Gastrocnemius medialis (tissue), 4 donors: ENCODE measurements at regions not wholly inside any gene's neighbourhood (a gene's known extent, or its start where the extent isn't known, plus 50 kb on each side); places are given as distances from the start of the nearest gene placed in this dataset.

Experiments
- ATAC-seq, 2 donors: fragments of 150-250 bp; one replicate each; pipeline ENCODE4 v1.9.1; 2016
- DNase-seq, 2 donors: peaks; one replicate each; pipeline ENCODE4 v3.0.0-alpha.2; 2019
- H3K27ac ChIP-seq, 4 donors: fragments of 200-600 bp; sonication (generic); 1 replicate in 1 of 4; 2 replicates in 3 of 4; pipeline ENCODE4 v1.5.1; 2016 to 2018; ENCODE audit warnings: mild to moderate bottlenecking in 2 of 4, moderate library complexity in 1 of 4
- H3K27me3 ChIP-seq, 3 donors: fragments of 200-600 bp; sonication (generic) in 2 of 3; 1 replicate in 1 of 3; 2 replicates in 2 of 3; pipeline versions ENCODE4 v1.5.1 to v1.6.0; 2016 to 2019; ENCODE audit warnings: mild to moderate bottlenecking in 1 of 3, moderate library complexity in 1 of 3
- H3K36me3 ChIP-seq, 2 donors: fragments of 200-600 bp; sonication (generic) in 1 of 2; one replicate each; pipeline ENCODE4 v1.5.1; 2017 to 2018
- H3K4me1 ChIP-seq, 2 donors: fragments of 200-600 bp; sonication (generic) in 1 of 2; one replicate each; pipeline ENCODE4 v1.5.1; 2016 to 2017; ENCODE audit warnings: mild to moderate bottlenecking in 2 of 2
- H3K4me3 ChIP-seq, 4 donors: fragments of 200-600 bp; sonication (generic) in 3 of 4; 1 replicate in 1 of 4; 2 replicates in 3 of 4; pipeline ENCODE4 v1.5.1; 2016 to 2019; ENCODE audit warnings: mild to moderate bottlenecking in 2 of 4
- H3K9me3 ChIP-seq, 3 donors: fragments of 200-600 bp; sonication (generic) in 2 of 3; 1 replicate in 1 of 3; 2 replicates in 2 of 3; pipeline ENCODE4 v1.5.1; 2016 to 2019
- POLR2A ChIP-seq, 2 donors: fragments of 450-650 bp; IDR thresholded peaks; one replicate each; pipeline ENCODE4 v1.6.1; 2017; ENCODE audit warnings: antibody characterized with exemption in 2 of 2, mild to moderate bottlenecking in 2 of 2, moderate library complexity in 2 of 2
- in situ Hi-C, 4 donors: fragments of 200-750 bp; cut with MboI; loops; one replicate each; pipeline versions ENCODE4 v1.15.0 to v1.8.0; 2017; ENCODE audit warnings: low sequenced_read_pairs in 4 of 4
- intact Hi-C: fragments of 100-400 bp; cut with DNase I; formaldehyde crosslinking; loops from one replicate; pipeline ENCODE4 v1.15.1; 2023; ENCODE audit warnings: low total_unique reads
- TF ChIP-seq, protein P1 (sequence below), 5 experiments: fragments of 450-650 bp in 3 of 5; fragments of 200-600 bp in 2 of 5; sonication (generic) in 2 of 5; IDR thresholded peaks in 4 of 5; conservative IDR thresholded peaks in 1 of 5; 1 replicate in 4 of 5; 2 replicates in 1 of 5; pipeline ENCODE4 v1.5.1; 2016 to 2019; ENCODE audit warnings: antibody characterized with exemption in 5 of 5, mild to moderate bottlenecking in 3 of 5, moderate library complexity in 3 of 5

DNA sequence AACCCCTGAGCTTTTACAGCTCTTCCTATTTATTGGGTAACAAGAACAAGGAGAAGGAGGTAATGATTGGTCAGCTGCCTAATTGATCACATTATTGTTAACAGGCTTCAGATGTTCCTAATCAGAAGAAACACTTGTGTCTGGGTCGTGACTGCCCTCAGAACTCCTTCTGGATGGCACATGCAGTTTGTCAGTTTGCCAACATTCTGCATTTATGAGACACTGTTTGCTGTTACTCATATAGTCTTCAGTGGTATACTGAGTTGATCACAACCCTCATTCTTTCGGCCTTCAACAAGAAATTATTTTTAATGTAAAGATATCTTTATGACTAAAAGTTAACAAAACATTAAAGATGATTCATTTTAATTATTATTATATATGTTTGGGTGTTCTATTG is 95.7 kb upstream of the DOCK10 start:
- Histone ChIP-seq H3K27me3 (no peaks in the 10 kb centered on the region), H3K4me1 (no peaks in the 10 kb centered on the region), H3K36me3 (no peaks in the 10 kb centered on the region), H3K9me3 (no peaks in the 10 kb centered on the region), H3K4me3 (no peak overlapping the region), H3K27ac (no peak overlapping the region)
- ATAC-seq (no peak), DNase-seq (no peak)
- no peak for TF ChIP-seq POLR2A (IDR thresholded peaks at IDR 0.05)
- in situ Hi-C loops = no loop called here
- intact Hi-C loops = no loop called here

DNA sequence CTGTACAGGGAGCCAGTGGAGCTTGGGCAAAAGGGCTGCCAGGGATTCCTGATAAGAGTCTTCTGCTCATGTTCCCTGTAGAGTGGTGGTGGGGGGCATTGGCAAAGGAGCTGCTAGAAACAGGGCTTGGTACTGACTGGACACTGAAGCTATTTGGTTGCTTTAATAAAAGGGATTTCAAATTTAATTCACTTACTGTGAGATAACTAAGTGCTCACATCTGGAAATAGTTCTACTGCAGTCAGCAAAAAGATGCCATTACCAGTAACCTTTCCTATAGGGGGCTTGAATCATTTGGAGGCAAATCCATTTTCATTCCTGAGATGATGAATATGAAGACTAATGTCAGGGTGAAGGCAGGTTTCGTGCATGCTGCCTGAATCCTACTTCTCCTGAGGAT is 94.3 kb upstream of the DOCK10 start:
- in situ Hi-C loops = no loop called here
- no peaks in the 10 kb centered on the region for H3K4me1 ChIP-seq

GRCh38 chr2:225131898-225132297 is 89.6 kb upstream of the DOCK10 start:
- in situ Hi-C loops = no loop called here
- H3K4me1 ChIP-seq = no peaks in the 10 kb centered on the region
- TF ChIP-seq POLR2A (IDR thresholded peaks at IDR 0.05) = no peak

More for the DNA sequence above, 94.3 kb upstream of the DOCK10 start:
- H3K9me3 ChIP-seq = no peaks in the 10 kb centered on the region
- intact Hi-C loops = no loop called here
- no peaks in the 10 kb centered on the region for H3K27me3 ChIP-seq
- DNase-seq (no peak), ATAC-seq (no peak)
- H3K27ac ChIP-seq = no peak overlapping the region
- TF ChIP-seq, protein P1, sequence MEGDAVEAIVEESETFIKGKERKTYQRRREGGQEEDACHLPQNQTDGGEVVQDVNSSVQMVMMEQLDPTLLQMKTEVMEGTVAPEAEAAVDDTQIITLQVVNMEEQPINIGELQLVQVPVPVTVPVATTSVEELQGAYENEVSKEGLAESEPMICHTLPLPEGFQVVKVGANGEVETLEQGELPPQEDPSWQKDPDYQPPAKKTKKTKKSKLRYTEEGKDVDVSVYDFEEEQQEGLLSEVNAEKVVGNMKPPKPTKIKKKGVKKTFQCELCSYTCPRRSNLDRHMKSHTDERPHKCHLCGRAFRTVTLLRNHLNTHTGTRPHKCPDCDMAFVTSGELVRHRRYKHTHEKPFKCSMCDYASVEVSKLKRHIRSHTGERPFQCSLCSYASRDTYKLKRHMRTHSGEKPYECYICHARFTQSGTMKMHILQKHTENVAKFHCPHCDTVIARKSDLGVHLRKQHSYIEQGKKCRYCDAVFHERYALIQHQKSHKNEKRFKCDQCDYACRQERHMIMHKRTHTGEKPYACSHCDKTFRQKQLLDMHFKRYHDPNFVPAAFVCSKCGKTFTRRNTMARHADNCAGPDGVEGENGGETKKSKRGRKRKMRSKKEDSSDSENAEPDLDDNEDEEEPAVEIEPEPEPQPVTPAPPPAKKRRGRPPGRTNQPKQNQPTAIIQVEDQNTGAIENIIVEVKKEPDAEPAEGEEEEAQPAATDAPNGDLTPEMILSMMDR (IDR thresholded peaks at IDR 0.05 in 4 of 5, conservative IDR thresholded peaks at IDR 0.05 in 1 of 5) = no peak
- no peak for TF ChIP-seq POLR2A (IDR thresholded peaks at IDR 0.05)
- no peaks in the 10 kb centered on the region for H3K36me3 ChIP-seq
- no peak overlapping the region for H3K4me3 ChIP-seq

DNA sequence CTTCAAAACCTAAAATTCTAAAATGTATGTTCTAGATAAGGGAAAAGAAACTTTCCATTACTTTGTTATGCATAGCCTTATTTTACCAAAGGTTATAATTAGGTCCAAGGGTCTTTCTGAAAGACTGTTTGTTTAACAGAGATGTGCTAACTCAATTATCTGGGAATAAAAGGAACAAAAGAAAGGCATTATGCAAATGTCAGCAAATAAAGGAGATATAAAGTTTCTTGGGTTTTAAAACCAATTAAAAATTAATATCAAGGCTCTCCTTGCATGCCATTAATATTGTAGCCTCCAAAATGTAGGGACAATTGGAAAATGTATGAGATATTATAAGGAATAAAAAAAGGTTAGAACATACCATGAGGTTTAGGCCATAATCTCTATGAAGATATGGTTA is 87.8 kb upstream of the DOCK10 start:
- H3K4me3 ChIP-seq = no peak overlapping the region
- DNase-seq (no peak), ATAC-seq (no peak)
- H3K9me3 ChIP-seq = no peaks in the 10 kb centered on the region
- in situ Hi-C loops (no loop called here), intact Hi-C loops (no loop called here)
- H3K27ac ChIP-seq = no peak overlapping the region
- H3K27me3 ChIP-seq = no peaks in the 10 kb centered on the region
- no peaks in the 10 kb centered on the region for H3K36me3 ChIP-seq
- TF ChIP-seq, protein P1 (IDR thresholded peaks at IDR 0.05 in 4 of 5, conservative IDR thresholded peaks at IDR 0.05 in 1 of 5) = no peak
- no peak for TF ChIP-seq POLR2A (IDR thresholded peaks at IDR 0.05)
- no peaks in the 10 kb centered on the region for H3K4me1 ChIP-seq

More at GRCh38 chr2:225131898-225132297, 89.6 kb upstream of the DOCK10 start:
- no peaks in the 10 kb centered on the region for H3K9me3 ChIP-seq
- no peak overlapping the region for H3K4me3 ChIP-seq
- no peak for ATAC-seq
- intact Hi-C loops = no loop called here
- H3K36me3 ChIP-seq = no peaks in the 10 kb centered on the region
- H3K27ac ChIP-seq = no peak overlapping the region
- DNase-seq = no peak
- no peaks in the 10 kb centered on the region for H3K27me3 ChIP-seq

DNA sequence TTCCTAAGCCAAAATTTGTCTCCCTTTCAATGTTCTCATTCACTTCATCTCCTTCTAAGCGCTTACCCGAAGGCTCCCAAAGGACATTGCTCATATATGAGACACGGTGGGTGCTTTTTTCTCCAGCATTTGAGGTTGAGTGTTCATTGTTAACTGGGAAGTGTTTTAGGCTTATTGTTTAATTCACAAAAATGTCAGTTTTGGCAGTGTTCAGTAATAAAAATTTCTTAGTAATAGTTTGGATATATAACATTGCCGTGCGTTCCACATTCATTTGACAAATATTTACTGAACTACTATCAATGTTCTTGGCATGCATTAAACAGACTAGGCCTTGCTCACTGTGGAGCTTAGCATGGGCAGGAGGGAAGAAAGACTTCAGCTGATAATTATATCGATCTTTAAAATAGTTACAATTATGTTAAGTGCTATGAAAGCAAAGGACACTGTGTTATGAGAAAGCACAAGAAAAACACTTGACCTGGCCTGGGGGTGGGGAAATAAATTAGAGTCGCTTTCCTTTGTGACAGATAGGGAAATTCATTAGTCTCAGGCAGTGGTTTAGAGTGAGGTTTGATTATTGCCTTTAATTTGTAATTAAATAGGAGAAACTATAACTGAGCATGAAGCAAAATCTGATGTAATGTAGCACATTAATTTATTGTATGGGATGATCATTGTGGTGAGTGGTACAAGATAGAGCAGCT is 82.2 kb upstream of the DOCK10 start:
- intact Hi-C loops = loop anchor here (10.0 kb wide), 1 partner anchor 530 kb away; no protein-coding TSS in a partner anchor
- no peaks in the 10 kb centered on the region for H3K4me1 ChIP-seq
- no peak for TF ChIP-seq POLR2A (IDR thresholded peaks at IDR 0.05)
- TF ChIP-seq, protein P1 (IDR thresholded peaks at IDR 0.05 in 4 of 5, conservative IDR thresholded peaks at IDR 0.05 in 1 of 5) = no peak

More for the DNA sequence above, 82.2 kb upstream of the DOCK10 start:
- Histone ChIP-seq H3K4me3 (no peak overlapping the region), H3K9me3 (no peaks in the 10 kb centered on the region), H3K27ac (no peak overlapping the region), H3K27me3 (no peaks in the 10 kb centered on the region), H3K36me3 (no peaks in the 10 kb centered on the region)
- ATAC-seq (no peak), DNase-seq (no peak)
- in situ Hi-C loops = loop anchor here in 1 of 4 donors (25.0 kb wide), 1 partner anchor 538 kb away; no protein-coding TSS in a partner anchor
